Endothelial cell of hepatic sinusoid (primary cell): ENCODE measurements at regions not wholly inside any gene's neighbourhood (a gene's known extent, or its start where the extent isn't known, plus 50 kb on each side); places are given as distances from the start of the nearest gene placed in this dataset.
"Not testable (repeated sequence)": the region's sequence is repeated elsewhere in the genome, so short reads cannot be mapped to it uniquely, and the experiment has no call there.

Source experiments
- in situ Hi-C: cut with HindIII; loops from 2 replicates; pipeline ENCODE4 v1.10.0; 2017; ENCODE audit warnings: low sequenced_read_pairs

- in situ Hi-C loops: no loop called here
These were observed 373.0 kb upstream of the ADAMTS5 start for GRCh38 chr21:27339902-27340301.

GRCh38 chr21:27338007-27338406 is 371.1 kb upstream of the ADAMTS5 start:
- in situ Hi-C loops: not testable (repeated sequence)

DNA sequence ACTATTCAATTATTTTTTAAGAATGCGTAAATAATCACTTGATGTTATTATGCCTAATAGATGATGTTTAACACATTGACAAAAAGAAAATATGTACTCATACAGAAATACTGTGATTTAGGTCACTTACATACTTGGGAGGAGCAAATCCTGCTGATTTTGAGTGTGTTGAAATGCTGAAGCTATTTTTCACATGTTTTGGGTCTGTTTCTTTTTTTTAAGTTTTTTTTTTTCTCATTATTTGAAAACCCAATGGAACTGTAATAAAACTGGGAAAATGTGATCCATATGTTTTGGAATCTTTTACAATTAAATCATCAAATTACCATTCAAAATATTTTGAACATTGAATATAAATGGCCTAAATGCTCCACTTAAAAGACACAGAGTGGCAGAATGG is 366.2 kb upstream of the ADAMTS5 start:
- in situ Hi-C loops: loop anchor here (5.0 kb wide), 1 partner anchor 66 kb away; no protein-coding TSS in a partner anchor

DNA sequence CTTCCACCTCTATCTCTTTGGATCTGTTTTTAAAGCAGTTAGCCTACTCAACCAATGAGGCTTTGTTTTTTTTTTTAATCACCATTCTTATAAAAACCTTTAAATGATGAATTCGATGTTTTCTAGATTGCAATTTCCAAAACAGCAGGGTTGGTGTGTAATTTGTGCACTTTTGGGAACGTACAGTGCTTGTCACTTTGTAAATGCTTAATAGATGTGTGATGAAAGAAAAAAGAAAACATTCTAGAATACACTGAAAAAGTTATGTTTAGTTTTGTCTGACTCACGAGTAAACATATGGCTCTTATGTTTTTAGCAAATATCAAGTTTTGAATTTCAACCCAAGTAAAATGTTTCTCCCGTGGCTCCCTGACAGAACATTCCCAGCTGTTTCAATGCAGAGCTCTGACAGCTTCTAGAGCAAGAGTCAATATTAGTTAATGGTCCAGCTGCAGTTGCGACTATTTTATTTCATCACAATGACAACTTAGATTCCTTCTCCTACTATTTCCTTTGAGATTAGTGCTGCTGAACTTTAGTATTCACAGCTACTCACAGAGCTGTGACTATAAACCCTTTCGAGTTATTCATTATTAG is 362.5 kb upstream of the ADAMTS5 start:
- in situ Hi-C loops: no loop called here

DNA sequence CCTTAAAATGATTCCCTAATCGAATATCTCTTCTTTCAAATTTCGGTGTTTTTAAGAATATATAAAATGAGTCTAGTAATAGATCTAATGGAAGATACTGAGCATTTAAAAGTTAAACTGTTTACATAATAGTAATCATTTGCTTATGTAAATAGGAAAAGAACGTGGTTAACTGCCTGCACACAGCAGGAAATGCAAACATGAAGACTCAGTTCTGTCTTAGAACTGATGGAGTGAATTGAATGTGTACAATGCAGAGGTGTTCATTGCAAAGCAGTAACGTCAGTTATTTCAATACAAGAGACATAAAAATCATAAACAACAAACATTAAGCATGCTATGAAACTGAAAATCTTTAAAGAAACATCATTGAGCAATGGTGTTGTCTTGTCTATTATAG is 359.4 kb upstream of the ADAMTS5 start:
- in situ Hi-C loops: no loop called here

DNA sequence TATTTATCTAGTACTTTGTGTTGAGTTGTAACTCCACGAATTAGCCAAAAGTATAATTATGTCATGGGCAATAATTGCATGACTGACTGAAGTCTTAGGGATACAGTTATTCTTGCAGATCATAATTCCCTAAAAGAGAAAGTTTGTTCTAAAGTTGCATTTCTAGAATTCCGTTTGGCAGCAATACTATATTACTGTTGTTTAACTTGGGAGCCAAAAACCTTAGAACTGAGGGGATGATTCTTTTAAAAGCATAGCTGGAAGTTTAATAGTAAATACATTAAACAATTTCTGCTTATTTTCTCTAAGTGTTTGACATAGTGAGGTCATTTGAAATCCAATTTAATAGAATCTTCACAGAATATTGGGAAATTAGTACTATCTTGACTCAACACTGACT is 356.4 kb upstream of the ADAMTS5 start:
- in situ Hi-C loops: loop anchor here (5.0 kb wide), 1 partner anchor 106 kb away; no protein-coding TSS in a partner anchor

DNA sequence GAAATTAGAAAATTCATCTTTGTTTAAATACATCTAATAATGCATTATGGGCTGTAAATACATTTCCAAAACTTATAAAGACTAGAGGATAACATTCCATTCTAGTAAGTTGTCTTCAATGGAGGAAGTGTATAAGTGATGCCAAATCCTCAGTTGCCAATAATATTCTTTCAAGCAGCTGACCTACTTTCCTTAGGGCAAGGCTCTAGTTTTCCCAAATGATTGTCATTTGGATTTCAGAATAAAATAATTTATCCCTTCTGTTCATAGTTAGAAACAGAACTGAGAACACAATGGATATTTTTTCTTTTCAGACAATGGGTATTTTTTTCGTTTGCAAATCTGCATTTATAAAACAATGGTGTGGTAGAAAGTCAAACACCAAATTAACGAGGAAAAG is 354.9 kb upstream of the ADAMTS5 start:
- in situ Hi-C loops: loop anchor here (5.0 kb wide), 1 partner anchor 104 kb away; no protein-coding TSS in a partner anchor

DNA sequence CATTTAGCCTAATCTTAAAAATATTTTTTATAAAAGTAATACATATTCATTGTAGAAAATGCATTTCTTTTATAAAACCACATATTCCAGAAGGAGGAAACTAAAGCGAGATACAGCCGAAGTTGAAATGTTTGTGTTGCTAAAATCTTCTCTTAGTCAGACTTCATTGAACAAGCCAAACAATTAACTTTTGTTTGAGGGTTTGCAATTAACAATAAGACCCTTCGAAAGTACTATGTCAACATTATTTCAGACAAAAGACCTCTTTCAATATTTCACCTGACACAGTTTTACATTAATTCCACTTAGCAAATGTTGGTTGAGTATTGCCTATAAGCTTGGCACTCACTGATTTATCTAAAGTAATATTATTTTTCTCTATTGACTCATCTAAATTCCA is 354.0 kb upstream of the ADAMTS5 start:
- in situ Hi-C loops: loop anchor here (5.0 kb wide), 1 partner anchor 104 kb away; no protein-coding TSS in a partner anchor

- in situ Hi-C loops: not testable (repeated sequence)
These were observed 350.7 kb upstream of the ADAMTS5 start for GRCh38 chr21:27317601-27318000.

DNA sequence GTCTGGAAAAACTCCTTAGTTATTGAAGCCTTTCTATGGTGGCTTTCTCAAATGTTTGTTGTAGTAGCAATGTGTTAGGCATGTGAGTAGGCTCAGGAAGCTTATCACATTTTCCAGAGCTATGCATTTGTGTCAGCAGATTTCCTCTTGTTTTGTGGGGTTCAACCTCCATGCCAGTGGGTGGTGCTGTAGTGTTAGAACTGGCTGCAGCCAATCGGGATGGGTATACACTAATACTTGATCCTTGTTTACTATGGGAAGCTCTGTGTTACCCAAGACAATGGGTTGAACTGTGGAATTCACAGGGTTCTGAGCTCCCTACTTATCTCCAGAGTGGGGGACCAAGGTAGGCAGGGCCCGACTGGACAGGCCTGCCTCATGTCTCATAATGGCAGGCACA is 348.5 kb upstream of the ADAMTS5 start:
- in situ Hi-C loops: no loop called here

GRCh38 chr21:27314131-27314530 is 347.2 kb upstream of the ADAMTS5 start:
- in situ Hi-C loops: no loop called here

- in situ Hi-C loops: no loop called here
These were observed 340.2 kb upstream of the ADAMTS5 start for GRCh38 chr21:27306791-27307775.

DNA sequence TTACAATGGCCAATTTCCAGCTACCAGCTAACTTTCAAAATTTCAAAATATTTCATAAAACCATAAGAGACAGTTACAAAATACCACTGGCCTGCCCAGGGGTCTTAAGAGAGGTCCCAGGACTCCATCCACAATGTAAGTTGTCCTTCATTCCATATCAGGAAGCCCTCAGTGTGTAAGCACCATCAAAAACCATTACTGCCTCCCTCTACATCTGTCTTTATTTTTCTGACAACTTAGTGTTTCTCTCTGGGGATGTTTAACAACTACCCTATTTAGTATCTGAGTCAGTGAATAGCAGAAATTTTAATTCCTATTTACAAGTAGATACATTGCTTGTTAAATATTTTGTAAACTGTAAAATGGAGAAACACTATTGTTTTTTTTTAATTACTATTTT is 339.3 kb upstream of the ADAMTS5 start:
- in situ Hi-C loops: no loop called here

- in situ Hi-C loops: no loop called here
These were observed 334.3 kb upstream of the ADAMTS5 start for GRCh38 chr21:27301220-27301619.

- in situ Hi-C loops: no loop called here
These were observed 333.9 kb upstream of the ADAMTS5 start for GRCh38 chr21:27300770-27301169.

DNA sequence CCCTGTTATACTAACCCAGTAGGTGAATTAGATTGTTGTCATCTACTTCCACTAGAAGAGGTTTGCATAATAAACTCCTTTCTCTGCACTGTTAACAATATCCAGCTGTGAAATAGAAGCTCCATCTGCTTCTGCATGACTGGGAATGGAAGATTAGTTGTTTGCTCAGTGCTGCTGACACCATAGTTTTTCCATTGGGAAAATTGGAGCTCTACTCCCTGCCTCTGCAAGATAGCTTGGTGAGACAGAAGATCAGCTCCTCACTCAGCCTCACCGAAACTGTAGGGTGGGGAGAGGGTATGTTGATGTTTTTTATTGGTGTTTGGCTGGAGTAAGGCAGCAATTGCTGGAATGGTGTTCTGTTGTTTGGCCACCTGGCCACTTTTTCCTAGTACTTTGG is 331.6 kb upstream of the ADAMTS5 start:
- in situ Hi-C loops: no loop called here

- in situ Hi-C loops: no loop called here
These were observed 326.4 kb upstream of the ADAMTS5 start for GRCh38 chr21:27293239-27293638.

DNA sequence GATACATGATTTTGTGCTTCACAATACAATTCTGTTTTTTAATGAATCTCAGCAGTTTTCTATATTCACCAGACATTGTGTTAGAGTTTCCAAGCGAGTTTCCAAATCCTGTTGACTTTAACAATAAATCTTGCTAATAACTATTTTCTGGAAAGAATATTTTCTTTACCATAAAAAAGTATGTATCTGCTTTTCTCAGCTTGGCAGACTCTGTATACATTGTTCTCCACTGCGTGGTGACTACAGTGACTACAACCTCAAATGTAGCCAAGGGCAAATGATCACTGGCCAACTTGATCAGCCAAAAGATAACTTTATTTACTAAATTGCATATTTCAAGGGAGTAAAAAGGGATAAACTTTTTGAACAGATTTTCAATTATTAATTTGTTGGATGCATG is 325.9 kb upstream of the ADAMTS5 start:
- in situ Hi-C loops: no loop called here

- in situ Hi-C loops: no loop called here
These were observed 325.3 kb upstream of the ADAMTS5 start for GRCh38 chr21:27292229-27292628.

GRCh38 chr21:27291006-27291405 is 324.1 kb upstream of the ADAMTS5 start:
- in situ Hi-C loops: no loop called here

DNA sequence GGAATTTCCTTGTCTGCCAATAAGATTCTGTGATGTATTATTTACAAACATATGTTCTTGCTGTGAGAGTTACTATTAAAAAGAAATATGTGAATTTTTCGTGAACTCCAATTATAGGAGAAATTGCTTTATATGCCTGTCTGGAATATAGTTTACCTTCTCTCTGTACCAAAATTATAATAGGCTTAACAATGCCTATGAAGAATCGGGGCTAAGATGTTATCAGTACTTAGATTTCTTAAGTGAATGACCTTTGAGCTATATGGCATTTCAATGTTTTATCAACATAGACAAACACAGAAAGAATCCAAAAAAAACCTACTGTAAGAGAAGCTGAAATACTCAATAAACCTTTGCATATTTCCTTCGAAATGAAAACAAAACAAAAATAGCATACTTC is 323.1 kb upstream of the ADAMTS5 start:
- in situ Hi-C loops: no loop called here

DNA sequence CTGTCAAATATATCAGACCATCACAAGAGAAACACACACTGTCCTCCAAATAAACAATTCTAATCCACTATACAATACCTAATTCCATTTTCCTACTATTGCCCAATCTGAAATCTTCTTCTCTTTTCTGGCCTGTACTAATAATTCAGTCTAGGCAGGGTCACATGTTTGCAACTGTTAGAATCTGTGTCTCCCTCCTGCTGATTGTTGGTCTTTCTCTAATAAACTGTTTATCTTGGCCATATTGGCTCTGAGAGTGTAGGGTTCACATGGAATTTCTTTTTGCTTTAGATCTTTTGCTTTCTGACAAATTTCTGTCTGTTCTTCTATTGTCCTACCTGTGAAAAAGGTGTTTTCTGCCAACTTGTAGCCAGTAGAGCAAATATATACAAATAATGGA is 319.9 kb upstream of the ADAMTS5 start:
- in situ Hi-C loops: no loop called here
